ENCODE measurements at regions not wholly inside any gene's neighbourhood (a gene's known extent, or its start where the extent isn't known, plus 50 kb on each side); places are given as distances from the start of the nearest gene placed in this dataset.

DNA sequence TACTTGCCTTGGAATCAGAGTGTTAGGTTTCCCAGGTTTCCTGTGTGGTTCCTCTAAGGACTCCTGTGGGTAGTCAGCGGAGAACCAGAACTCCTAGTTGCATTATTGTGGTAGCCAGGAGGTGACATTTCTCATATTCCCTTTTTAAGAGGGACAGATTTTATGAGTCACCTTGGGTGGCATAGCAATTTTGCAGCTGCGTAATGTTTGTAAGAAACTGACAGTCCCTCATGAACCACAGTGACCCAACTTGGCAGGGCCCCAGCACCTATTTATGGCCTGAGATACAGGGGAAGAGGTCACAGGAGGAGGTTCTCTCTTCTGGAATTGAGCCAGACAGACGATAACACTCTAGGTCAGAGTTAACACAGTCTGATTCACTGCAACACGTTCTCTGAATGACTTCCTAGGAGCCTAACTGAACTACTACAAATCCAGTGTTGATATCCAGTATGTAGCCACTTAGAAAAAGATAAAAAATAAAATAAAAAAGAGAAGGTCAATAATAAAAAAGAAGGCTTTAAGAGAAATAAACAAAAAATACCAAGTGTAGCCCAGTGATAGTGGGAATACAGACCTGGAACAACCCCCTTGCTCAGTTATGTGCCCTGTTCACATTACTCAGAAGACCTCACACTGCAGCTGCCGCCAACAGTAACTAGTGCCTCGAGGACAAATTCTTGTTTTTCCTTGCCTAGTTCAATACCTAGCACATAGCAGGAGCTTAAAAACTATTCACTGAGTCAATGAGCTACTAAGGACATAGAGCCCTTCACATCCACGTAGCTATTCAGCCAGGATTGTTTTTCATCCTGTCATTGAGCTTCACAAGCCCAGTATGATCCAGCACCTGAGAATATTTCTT, 50.7 kb upstream of the VLDLR start:
- TF ChIP-seq CTCF (IDR thresholded peaks at IDR 0.05): no peak
- no peak for TF ChIP-seq POLR2A (IDR thresholded peaks at IDR 0.05)

Data from testis (tissue), 2 donors.